ENCODE measurements at regions not wholly inside any gene's neighbourhood (a gene's known extent, or its start where the extent isn't known, plus 50 kb on each side); places are given as distances from the start of the nearest gene placed in this dataset.

DNA sequence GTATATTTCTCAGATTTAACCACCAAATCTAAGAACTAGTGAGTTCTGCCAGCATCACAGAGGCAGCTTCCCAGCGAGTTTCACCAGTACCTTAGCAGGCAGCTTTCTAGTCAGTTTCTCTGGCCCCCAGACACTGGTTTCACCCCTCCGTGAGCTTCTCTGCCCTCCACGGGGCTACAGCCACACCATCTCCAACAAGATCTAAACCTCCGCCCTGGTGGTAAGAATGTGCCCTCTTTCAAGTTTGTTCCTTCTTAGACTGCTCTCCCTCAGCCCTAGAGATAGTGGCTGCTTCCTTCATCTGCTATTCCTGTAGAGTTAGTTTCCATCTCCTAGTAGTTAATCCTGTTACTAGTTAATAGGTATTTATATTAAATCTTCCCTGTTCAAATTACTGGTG lies 60.5 kb upstream of the TAB3 start:
- DNase-seq: no peak

DNA sequence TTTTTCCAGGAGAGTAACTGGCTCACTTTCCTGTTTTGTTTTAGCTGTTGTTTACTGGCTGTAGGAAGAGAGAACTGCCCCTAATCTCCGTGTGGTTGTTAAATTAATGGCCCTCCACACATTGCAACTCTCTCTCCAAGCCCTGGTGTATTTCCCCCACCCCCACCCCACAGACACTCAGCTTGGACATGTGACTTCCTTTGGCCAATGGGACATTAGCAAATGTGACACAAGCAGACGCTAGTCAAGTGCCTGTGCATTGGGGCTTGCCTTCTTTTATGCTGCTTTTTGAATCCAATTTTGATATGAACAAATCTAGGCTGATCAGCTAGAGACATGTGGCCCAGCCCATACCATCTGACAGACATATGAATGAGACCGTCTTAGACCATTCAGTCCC lies 59.6 kb upstream of the TAB3 start:
- DNase-seq: no peak

DNA sequence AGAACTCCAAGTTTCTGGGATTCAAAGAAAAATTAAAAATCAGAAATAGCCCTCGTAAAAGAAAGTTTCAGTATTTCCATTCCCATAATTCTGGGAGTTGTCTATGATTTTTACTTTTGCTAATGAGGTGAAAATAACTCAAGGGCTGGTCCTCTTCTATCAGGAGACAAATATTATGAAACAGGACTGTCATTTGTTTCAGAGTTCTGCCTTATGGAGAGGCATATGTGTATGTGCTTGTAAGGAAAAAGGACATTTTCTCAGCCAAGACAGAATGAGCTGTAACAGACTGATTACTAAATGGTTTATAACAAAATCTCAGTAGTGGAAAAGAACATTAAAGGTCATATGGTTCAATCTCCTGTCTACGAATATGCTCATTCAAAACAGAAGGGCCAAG lies 59.0 kb upstream of the TAB3 start:
- no peak for DNase-seq

DNA sequence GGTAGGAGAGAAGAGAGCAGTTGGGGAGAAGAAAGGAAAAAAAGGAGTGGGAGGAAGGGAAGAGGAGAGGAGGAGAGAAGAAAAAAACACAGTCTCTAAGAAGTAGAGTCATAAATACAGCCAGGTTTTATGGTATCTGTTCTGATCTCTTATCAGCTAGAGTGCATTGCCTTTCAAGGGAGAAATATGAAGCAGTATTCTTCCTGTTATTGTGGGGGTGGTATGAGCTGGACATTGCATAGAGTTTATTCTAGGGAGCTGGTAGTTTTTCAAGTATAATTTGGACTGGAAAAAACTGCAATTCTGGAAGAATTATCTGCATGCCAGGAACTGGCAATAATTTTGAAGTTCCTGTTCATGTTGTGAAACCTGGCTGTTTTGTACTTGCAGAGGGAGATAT lies 54.9 kb upstream of the TAB3 start:
- DNase-seq: no peak

DNA sequence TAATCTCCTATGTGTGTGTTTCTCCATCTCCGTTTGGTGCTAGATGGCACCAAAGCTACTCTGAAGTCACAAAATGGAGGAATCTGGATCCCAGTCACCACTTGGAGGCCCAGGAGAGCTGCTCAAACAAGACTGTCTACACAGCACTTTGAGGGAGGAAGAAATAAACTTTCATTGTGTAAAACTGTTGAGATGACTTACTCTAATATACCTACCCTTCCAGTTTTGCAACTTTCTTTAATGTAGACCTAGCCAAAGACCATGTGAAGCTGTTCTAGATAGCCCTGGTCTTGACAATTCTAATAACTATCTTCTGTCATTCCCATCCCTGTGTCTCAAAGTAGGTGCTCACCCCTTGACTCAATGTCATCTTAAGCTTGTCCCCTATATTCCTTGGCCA lies 52.8 kb upstream of the TAB3 start:
- no peak for DNase-seq

DNA sequence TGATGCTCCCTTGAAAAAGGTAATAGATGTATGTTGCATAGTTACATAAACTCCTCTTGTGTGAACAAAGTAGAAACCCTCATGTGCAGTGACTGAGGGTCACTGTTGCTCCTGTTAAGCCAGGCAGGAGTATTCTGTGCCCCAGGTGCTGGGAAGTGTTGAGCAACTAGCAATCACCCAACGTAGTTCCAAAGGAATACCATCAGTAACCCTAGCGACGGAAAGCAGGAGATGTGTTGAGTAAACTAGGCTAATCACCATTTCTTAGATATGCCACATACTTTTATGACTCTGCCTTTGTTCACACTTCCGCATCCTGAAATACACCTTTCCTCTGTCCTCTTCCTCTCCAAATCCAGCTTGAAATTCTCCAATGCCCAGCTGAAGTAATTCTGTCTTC lies 50.9 kb upstream of the TAB3 start:
- peak in 1 of 3 experiments; percentile 26 for DNase-seq

Measured in NCI-H1417 (cell line).